Caco-2 (cell line): ENCODE measurements at regions not wholly inside any gene's neighbourhood (a gene's known extent, or its start where the extent isn't known, plus 50 kb on each side); places are given as distances from the start of the nearest gene placed in this dataset.

Experiments
- BruUV-seq: library from RNA; stranded (reverse); fragments of 400-500 nt; replicated peaks from 2 replicates; lab custom pipeline; 2021; lab: Mats Ljungman, UMichigan
- CTCF ChIA-PET: fragments of 300-600 bp; sonication (Branson Sonifier 250); formaldehyde crosslinking; loops from one replicate; lab custom pipeline; 2022; ENCODE audit warnings: antibody characterized with exemption; lab: Charles Lee
- POLR2A ChIA-PET: fragments of 300-600 bp; sonication (Branson Sonifier 250); formaldehyde crosslinking; loops from one replicate; lab custom pipeline; 2022; ENCODE audit warnings: antibody characterized with exemption; lab: Charles Lee
- DNase-seq, 2 experiments: peaks; one replicate each; pipeline versions ENCODE4 v3.0.0 to v3.0.0-alpha.2; 2020 to 2022
- H3K27me3 ChIP-seq: replicated peaks from 2 replicates; pipeline ENCODE4 v1.6.0; 2011; ENCODE audit warnings: low read length; ENCODE audit not compliant: control insufficient read depth, insufficient read depth
- H3K36me3 ChIP-seq: 2 replicates; pipeline ENCODE4 v1.5.1; 2011; ENCODE audit warnings: low read length; ENCODE audit not compliant: control insufficient read depth, insufficient read depth
- H3K4me1 ChIP-seq: fragments of 250-450 bp; sonication (Bioruptor Pico); 2 replicates; pipeline ENCODE4 v1.5.1; 2020; ENCODE audit warnings: mild to moderate bottlenecking
- H3K4me3 ChIP-seq: 2 replicates; pipeline ENCODE4 v1.5.1; 2011; ENCODE audit warnings: low read depth, mild to moderate bottlenecking, control low read depth, low read length
- H3K9me3 ChIP-seq: fragments of 250-450 bp; sonication (Bioruptor Pico); 2 replicates; pipeline ENCODE4 v1.5.1; 2020; ENCODE audit warnings: mild to moderate bottlenecking, moderate library complexity
- H3K27ac Mint-ChIP-seq: one replicate; pipeline ENCODE4 v1.8.0; 2022; ENCODE audit warnings: mixed read lengths; ENCODE audit not compliant: unreplicated experiment
- H3K27me3 Mint-ChIP-seq: one replicate; pipeline ENCODE4 v1.8.0; 2022; ENCODE audit warnings: mixed read lengths; ENCODE audit not compliant: insufficient read depth, unreplicated experiment
- H3K36me3 Mint-ChIP-seq: one replicate; pipeline ENCODE4 v1.8.0; 2022; ENCODE audit warnings: mild to moderate bottlenecking, mixed read lengths; ENCODE audit not compliant: insufficient read depth, unreplicated experiment
- H3K4me1 Mint-ChIP-seq: one replicate; pipeline ENCODE4 v1.8.0; 2022; ENCODE audit warnings: low read depth, mixed read lengths; ENCODE audit not compliant: unreplicated experiment
- H3K4me3 Mint-ChIP-seq: one replicate; pipeline ENCODE4 v1.8.0; 2022; ENCODE audit warnings: mild to moderate bottlenecking, moderate library complexity, mixed read lengths; ENCODE audit not compliant: unreplicated experiment
- H3K9me3 Mint-ChIP-seq: one replicate; pipeline ENCODE4 v1.8.0; 2022; ENCODE audit warnings: mixed read lengths; ENCODE audit not compliant: unreplicated experiment
- CTCF ChIP-seq, 2 experiments: fragments of 200-600 bp in 1 of 2; IDR thresholded peaks; 1 replicate in 1 of 2; 2 replicates in 1 of 2; pipeline versions ENCODE4 v1.5.1 to v1.8.0; 2011 to 2022; ENCODE audit warnings: antibody characterized with exemption in 1 of 2, control low read depth in 1 of 2, inconsistent platforms in 1 of 2, low read depth in 1 of 2, low read length in 1 of 2, mild to moderate bottlenecking in 1 of 2, moderate library complexity in 1 of 2; ENCODE audit not compliant: insufficient read depth in 1 of 2, severe bottlenecking in 1 of 2, unreplicated experiment in 1 of 2
- intact Hi-C: fragments of 100-400 bp; cut with micrococcal nuclease; formaldehyde crosslinking; loops from one replicate; pipeline ENCODE4 v1.10.0; 2022; ENCODE audit not compliant: unreplicated experiment

- Histone ChIP-seq H3K9me3 (no peaks in the 10 kb centered on the region), H3K4me1 (no peaks in the 10 kb centered on the region), H3K4me3 (no peak overlapping the region), H3K36me3 (no peaks in the 10 kb centered on the region), H3K27me3 (no peaks in the 10 kb centered on the region)
- ChIA-PET CTCF (no interaction called here), POLR2A (no interaction called here)
- Mint-ChIP-seq H3K9me3 (no peaks in the 10 kb centered on the region), H3K4me3 (no peak overlapping the region), H3K27me3 (peaks cover 4% of the 10 kb centered on the region), H3K36me3 (no peaks in the 10 kb centered on the region), H3K27ac (no peak overlapping the region), H3K4me1 (no peaks in the 10 kb centered on the region)
- no TSS peak for BruUV-seq
- no peak for TF ChIP-seq CTCF (IDR thresholded peaks at IDR 0.05; ENCODE audit: insufficient read depth in 1 of 2, low read depth in 1 of 2, low read length in 1 of 2, severe bottlenecking in 1 of 2, unreplicated experiment in 1 of 2)
- intact Hi-C loops, result no loop called here
- no peak for DNase-seq
Measured at GRCh38 chrX:131918839-131919238, 104.3 kb upstream of the STK26 start.

GRCh38 chrX:131923614-131924250 lies 99.4 kb upstream of the STK26 start:
- TF ChIP-seq CTCF (IDR thresholded peaks at IDR 0.05; ENCODE audit: insufficient read depth in 1 of 2, low read depth in 1 of 2, low read length in 1 of 2, severe bottlenecking in 1 of 2, unreplicated experiment in 1 of 2), result no peak
- Mint-ChIP-seq H3K4me1 (no peaks in the 10 kb centered on the region), H3K36me3 (no peaks in the 10 kb centered on the region), H3K4me3 (no peak overlapping the region), H3K27me3 (peaks cover 7% of the 10 kb centered on the region), H3K27ac (no peak overlapping the region), H3K9me3 (no peaks in the 10 kb centered on the region)
- no peak for DNase-seq
- Histone ChIP-seq H3K27me3 (no peaks in the 10 kb centered on the region), H3K4me1 (no peaks in the 10 kb centered on the region), H3K9me3 (no peaks in the 10 kb centered on the region), H3K4me3 (no peak overlapping the region), H3K36me3 (no peaks in the 10 kb centered on the region)
- ChIA-PET POLR2A (no interaction called here), CTCF (no interaction called here)
- BruUV-seq, result no TSS peak
- intact Hi-C loops, result no loop called here

- no peak for DNase-seq
- ChIA-PET CTCF (no interaction called here), POLR2A (no interaction called here)
- Histone ChIP-seq H3K27me3 (no peaks in the 10 kb centered on the region), H3K9me3 (no peaks in the 10 kb centered on the region), H3K4me1 (no peaks in the 10 kb centered on the region), H3K4me3 (no peak overlapping the region), H3K36me3 (no peaks in the 10 kb centered on the region)
- H3K27me3 Mint-ChIP-seq, result no peaks in the 10 kb centered on the region
- peaks cover 9% of the 10 kb centered on the region for H3K4me1 Mint-ChIP-seq
- BruUV-seq, result no TSS peak
- no peaks in the 10 kb centered on the region for H3K9me3 Mint-ChIP-seq
- intact Hi-C loops, result no loop called here
- H3K36me3 Mint-ChIP-seq, result no peaks in the 10 kb centered on the region
- no peak overlapping the region for H3K4me3 Mint-ChIP-seq
- no peak overlapping the region for H3K27ac Mint-ChIP-seq
- no peak for TF ChIP-seq CTCF (IDR thresholded peaks at IDR 0.05; ENCODE audit: insufficient read depth in 1 of 2, low read depth in 1 of 2, low read length in 1 of 2, severe bottlenecking in 1 of 2, unreplicated experiment in 1 of 2)
Measured at GRCh38 chrX:131938749-131939148, 84.4 kb upstream of the STK26 start.
